ENCODE measurements at regions not wholly inside any gene's neighbourhood (a gene's known extent, or its start where the extent isn't known, plus 50 kb on each side); places are given as distances from the start of the nearest gene placed in this dataset.
"Not testable (repeated sequence)": the region's sequence is repeated elsewhere in the genome, so short reads cannot be mapped to it uniquely, and the experiment has no call there.

DNA sequence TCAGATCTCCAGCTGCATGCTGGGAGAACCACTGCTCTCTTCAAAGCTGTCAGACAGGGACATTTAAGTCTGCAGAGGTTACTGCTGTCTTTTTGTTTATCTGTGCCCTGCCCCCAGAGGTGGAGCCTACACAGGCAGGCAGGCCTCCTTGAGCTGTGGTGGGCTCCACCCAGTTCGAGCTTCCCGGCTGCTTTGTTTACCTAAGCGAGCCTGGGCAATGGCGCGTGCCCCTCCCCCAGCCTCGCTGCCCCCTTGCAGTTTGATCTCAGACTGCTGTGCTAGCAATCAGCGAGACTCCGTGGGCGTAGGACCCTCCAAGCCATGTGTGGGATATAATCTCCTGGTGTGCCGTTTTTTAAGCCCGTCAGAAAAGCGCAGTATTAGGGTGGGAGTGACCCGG lies 117.7 kb downstream of the TMEM182 start:
- TF ChIP-seq EZH2 (IDR thresholded peaks at IDR 0.05; ENCODE audit: insufficient read depth, poor library complexity, severe bottlenecking); EZH2phosphoT487 (IDR thresholded peaks at IDR 0.05; ENCODE audit: insufficient read depth, low read depth): not testable (repeated sequence)

Measured in GM23248 (cell line).